ENCODE measurements at regions not wholly inside any gene's neighbourhood (a gene's known extent, or its start where the extent isn't known, plus 50 kb on each side); places are given as distances from the start of the nearest gene placed in this dataset.

GRCh38 chr6:91310178-91310577, 723.3 kb upstream of the MAP3K7 start:
- intact Hi-C loops (cut with micrococcal nuclease; ENCODE audit: unreplicated experiment), result no loop called here

More at GRCh38 chr6:91310178-91310577, 723.3 kb upstream of the MAP3K7 start:
- Histone ChIP-seq H2AFZ (ENCODE audit: control insufficient read depth, low read depth, low read length) (no peak overlapping the region), H3K36me3 (ENCODE audit: control insufficient read depth in 2 of 2, insufficient read depth in 2 of 2, low read length in 1 of 2) (no peaks in the 10 kb centered on the region), H3K9ac (ENCODE audit: control insufficient read depth, insufficient read depth, low read length) (no peak overlapping the region), H3K27ac (ENCODE audit: control insufficient read depth, insufficient read depth) (no peak overlapping the region), H3K4me1 (ENCODE audit: control insufficient read depth, insufficient read depth, low read length) (no peaks in the 10 kb centered on the region), H3K4me3 (no peak overlapping the region), H3K9me3 (replicated peaks; ENCODE audit: control insufficient read depth, insufficient read depth, low read length) (no peaks in the 10 kb centered on the region), H3K79me2 (ENCODE audit: control insufficient read depth, insufficient read depth, low read length) (no peaks in the 10 kb centered on the region), H3K27me3 (replicated peaks in 1 of 2; ENCODE audit: control insufficient read depth in 2 of 2, insufficient read depth in 2 of 2, low read length in 1 of 2) (no peaks in the 10 kb centered on the region), H4K20me1 (ENCODE audit: control insufficient read depth, insufficient read depth) (no peaks in the 10 kb centered on the region), H3K4me2 (ENCODE audit: control insufficient read depth, insufficient read depth) (no peak overlapping the region)
- TF ChIP-seq BACH1 (IDR thresholded peaks at IDR 0.05; ENCODE audit: borderline replicate concordance) (no peak), YBX1 (IDR thresholded peaks at IDR 0.05) (no peak), PBX3 (IDR thresholded peaks at IDR 0.05; ENCODE audit: insufficient replicate concordance, low read depth, low read length) (no peak), E2F8 (IDR thresholded peaks at IDR 0.05; ENCODE audit: low read depth, partially characterized antibody) (no peak), ZNF217 (IDR thresholded peaks at IDR 0.05) (no peak), REST (IDR thresholded peaks at IDR 0.05; ENCODE audit: low read depth, low read length) (no peak), POLR2AphosphoS2 (IDR thresholded peaks at IDR 0.05; ENCODE audit: low read depth, low read length) (no peak)
- ChIA-PET RAD21 (ENCODE audit: unreplicated experiment) (no interaction called here), CTCF (interaction anchor here (0.7 to 1.8 kb wide), 2 partner anchors 19 to 48 kb away, joined by 3 to 4 read pairs; no protein-coding TSS in a partner anchor), POLR2A (no interaction called here), SMC1A (ENCODE audit: uncharacterized antibody, unreplicated experiment) (no interaction called here)
- ATAC-seq, result no peak
- WGBS (ENCODE audit: insufficient coverage, insufficient replicate concordance, low lambda C conversion rate, missing lambda C conversion rate), result 39% methylated on average over 6 of the region's 6 CpGs
- no peak for FAIRE-seq
- in situ Hi-C loops (cut with MboI), result no loop called here
- no peak for DNase-seq (ENCODE audit: low read depth, low spot score)
- BruUV-seq (replicated peaks), result no TSS peak

All from GM12878 (cell line).